HG02870 (cell line): ENCODE measurements at regions not wholly inside any gene's neighbourhood (a gene's known extent, or its start where the extent isn't known, plus 50 kb on each side); places are given as distances from the start of the nearest gene placed in this dataset.
"Not testable (repeated sequence)": the region's sequence is repeated elsewhere in the genome, so short reads cannot be mapped to it uniquely, and the experiment has no call there.

Experiments
- ATAC-seq: cut with Tn5 transposase; IDR thresholded peaks from one replicate; pipeline ENCODE4 v1.9.1; 2021; ENCODE audit warnings: mild to moderate bottlenecking, moderate library complexity; ENCODE audit not compliant: unreplicated experiment

DNA sequence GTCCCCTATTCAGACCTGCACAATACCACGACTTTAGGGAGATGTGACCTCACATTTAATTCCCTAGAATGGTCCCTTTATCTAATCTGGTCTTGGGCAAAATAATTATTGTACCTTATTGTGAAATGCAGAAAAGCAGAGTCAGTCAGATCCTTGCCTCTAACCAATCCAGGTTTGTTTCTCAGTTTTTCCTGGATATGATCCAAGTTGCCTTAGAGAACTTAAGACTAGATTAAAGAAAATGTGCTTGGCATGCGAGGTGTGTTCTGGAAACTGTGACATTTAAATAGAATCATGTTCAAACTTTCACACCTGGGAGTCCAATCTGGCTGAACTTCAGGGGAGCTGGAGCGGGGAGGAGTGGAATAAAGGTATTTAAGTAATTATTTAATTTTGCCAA, 696.2 kb downstream of the DNAH5 start:
- no peak for ATAC-seq

DNA sequence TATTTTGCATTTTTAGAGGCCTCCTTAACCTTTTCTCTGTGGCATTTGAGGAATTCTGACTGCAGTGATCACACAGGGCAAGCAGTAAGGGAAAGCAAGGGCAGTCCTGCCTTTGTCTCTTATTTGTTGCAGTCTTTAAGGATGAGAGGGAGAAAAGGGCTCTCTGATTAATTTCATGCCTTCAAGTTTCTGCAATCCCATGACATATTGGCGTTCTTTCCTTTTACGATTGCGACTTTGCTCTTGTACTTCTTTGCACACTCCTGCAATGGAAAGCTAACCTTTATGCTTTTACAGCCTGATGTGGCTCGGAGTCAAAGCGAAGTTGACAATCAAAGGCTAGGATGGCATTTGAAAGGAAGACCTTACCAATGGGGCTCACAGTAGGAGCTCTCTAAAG, 698.4 kb downstream of the DNAH5 start:
- no peak for ATAC-seq

GRCh38 chr5:13244151-13244550, 700.3 kb downstream of the DNAH5 start:
- no peak for ATAC-seq

DNA sequence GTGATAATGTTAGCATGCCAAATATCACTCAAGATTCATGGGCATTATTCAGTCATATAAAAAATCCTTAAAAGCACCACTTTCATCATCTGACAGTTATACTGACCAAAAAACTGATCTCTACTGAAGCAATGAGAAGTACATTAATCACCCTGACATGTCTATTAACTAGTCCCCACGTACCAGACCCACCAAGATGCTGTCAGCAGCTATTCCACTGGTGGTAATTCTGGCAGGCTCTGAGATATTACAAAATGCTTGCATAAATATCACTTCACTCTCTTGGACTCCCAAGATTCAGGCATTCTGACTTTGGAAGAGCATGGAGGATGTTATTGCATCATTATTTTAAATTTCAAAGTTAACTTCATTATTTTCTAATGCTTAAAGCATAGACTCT, 717.0 kb downstream of the DNAH5 start:
- ATAC-seq = no peak

GRCh38 chr5:13218518-13218917, 726.0 kb downstream of the DNAH5 start:
- ATAC-seq = no peak

DNA sequence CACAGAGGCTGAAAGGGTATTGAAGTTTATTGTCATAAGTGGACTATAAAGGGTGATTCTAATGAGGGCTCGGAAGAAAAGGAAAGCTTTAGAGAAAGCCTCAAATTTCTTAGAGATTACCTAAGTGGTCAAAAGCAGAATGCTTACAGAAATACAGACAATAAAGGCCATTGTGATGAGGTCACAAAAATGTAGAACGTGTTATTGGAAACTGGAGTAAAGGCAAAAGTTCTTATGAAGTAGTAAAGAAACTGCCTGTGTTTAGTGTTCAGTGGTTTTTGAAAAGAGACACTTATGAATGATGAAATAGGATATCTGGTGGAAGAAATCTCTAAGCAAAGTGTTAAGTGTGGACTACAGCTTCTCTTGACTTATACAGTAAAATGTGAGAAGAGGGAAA, 726.9 kb downstream of the DNAH5 start:
- ATAC-seq = no peak

- ATAC-seq = no peak
Observed at GRCh38 chr5:13215806-13216205, 728.7 kb downstream of the DNAH5 start.

DNA sequence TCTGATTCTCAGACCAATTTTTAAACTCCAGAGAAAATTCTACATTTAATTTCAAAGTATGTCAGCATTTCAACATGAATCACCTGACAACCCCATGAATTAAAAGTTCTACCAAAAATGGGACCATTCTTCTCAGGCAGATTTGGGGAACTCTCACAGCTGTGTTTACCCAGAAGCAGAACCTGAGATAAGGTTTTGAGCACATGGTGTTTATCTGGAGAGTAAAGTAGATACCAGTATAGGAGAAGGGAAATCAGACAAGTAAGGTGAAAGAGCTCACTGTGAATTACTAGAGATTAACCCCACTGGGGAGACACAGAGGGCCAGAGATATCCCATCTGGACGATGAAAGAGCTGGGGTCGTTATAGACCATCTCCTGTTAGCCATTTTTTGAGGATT, 729.1 kb downstream of the DNAH5 start:
- ATAC-seq = no peak

GRCh38 chr5:13214182-13214581, 730.3 kb downstream of the DNAH5 start:
- no peak for ATAC-seq

GRCh38 chr5:13212886-13213285, 731.6 kb downstream of the DNAH5 start:
- no peak for ATAC-seq

GRCh38 chr5:13211064-13211463, 733.4 kb downstream of the DNAH5 start:
- no peak for ATAC-seq

DNA sequence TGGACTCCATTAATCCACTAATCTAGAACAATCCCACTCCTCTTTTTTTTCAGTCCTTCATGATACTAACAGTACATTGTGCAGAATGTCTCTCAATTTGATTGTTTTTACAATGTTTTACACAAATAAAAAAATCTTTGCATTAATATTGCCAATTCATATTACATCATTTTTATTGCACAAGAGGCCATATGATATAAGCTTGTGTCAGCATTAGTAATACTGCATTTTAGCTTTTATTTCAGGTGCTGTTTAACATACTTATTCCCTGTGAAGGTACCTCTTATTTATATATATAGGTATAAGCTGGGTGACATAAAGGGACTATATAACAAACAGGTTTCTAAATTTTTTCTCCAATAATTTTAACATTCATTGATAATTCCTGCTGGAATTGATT, 737.4 kb downstream of the DNAH5 start:
- no peak for ATAC-seq

DNA sequence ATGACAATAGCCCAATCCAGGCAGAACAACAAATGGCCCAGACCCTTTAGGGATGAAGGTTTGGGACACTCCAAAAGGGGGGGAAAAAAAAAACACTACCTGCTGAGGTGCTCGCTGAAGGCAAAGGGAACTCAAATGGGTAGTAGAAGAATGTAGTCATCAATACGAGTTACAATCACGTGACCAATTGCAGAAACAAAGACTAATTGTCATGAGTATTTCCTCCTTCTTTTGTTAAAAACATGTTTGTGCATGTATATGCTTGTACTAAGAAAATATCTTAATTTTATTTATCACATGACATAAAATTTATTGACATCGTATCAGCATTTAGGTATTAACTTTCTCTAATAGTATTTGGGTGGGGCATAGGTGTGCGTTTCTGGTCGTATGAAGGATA, 743.5 kb downstream of the DNAH5 start:
- ATAC-seq = no peak

DNA sequence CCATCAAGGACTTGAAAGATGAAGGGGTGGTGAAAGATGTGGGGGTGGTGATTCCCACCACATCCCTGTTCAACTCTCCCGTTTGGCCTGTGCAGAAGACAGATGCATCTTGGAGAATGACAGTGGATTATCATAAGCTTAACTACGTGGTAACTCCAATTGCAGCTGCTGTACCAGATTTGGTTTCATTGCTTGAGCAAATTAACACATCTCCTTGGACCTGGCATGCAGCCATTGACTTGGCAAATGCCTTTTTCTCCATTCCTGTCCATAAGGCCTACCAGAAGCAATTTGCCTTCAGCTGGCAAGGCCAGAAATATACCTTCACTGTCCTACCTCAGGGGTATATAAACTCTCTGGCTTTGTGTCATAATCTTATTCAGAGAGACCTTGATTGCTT, 746.3 kb downstream of the DNAH5 start:
- ATAC-seq = not testable (repeated sequence)

DNA sequence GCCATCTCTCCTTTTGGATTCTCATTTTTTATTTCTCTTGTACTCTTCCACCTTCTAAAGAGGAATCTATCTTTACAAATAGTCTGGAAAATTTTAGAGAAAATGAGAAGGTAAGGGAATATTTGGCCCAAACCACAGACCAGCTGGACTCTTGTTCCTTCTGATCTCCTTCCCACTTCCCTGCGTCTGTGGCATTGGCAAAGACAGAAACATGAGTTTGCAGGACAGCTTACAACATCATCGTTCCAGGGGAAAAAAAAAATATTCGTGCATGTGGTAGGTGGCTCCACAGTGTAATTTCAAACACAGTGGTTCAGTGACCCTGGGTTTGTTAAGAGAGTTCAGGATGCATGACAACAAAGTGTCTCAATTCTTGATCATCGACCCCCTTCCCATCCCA, 755.0 kb downstream of the DNAH5 start:
- ATAC-seq = no peak

GRCh38 chr5:13188371-13188770, 756.1 kb downstream of the DNAH5 start:
- no peak for ATAC-seq

- ATAC-seq = no peak
Observed at GRCh38 chr5:13187186-13187585, 757.3 kb downstream of the DNAH5 start.

- ATAC-seq = no peak
Observed at GRCh38 chr5:13186177-13186576, 758.3 kb downstream of the DNAH5 start.

GRCh38 chr5:13179407-13180087, 764.9 kb downstream of the DNAH5 start:
- no peak for ATAC-seq

DNA sequence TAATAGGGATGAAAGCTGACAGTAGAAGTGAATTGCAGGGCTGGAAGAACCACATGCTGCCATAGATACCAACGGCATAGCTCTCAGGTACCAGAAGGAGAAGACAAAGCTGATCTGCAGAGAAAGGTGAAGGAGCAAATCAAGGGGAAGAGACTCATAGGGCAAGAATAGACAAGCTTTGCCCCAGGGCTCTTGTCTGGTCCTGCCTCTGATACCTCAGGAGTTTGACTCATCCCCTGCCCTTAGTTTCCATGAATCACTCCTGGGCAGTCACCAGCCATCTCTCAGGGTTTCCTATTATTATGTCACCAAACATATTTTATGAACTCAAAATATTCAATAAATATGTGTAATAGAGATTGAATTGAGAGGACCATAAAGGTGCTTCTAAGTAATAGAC, 800.9 kb downstream of the DNAH5 start:
- ATAC-seq = no peak

DNA sequence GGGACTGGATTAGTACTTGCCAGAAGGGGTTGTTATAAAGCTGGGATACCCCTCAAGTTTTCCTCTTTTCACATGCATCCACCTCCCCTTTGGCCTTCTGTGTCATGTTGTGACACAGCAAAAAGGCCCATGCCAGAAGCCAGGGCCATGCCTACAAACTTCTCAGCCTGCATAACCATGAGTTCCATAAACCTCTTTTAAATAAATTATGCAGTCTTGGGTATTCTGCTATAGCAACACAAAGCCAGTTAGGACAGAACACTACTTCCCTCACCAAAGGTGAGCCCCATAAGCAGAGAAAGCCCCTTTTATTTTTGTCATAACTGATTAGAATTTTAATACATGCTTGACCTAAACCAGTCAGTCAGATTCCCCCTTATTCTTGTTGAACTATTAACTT, 801.3 kb downstream of the DNAH5 start:
- ATAC-seq = no peak

DNA sequence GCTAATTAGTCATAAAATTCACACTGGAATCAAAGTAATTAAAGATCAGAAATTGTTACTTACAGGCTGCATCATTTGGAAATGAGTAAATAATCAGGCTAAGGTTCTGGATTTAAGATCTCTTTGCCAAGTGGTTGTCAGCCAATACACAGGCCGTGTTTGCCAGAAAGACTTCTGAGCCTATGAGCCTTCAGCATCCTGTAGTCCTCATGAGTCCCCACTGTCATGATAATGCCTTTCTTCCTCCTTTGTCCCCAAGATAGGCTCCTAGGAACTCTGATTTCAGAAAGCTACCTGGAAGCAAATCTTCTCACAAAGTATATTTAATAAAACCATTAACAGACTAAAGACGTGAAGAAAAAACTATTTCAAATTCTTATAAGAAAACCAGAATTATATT, 810.5 kb downstream of the DNAH5 start:
- ATAC-seq = no peak

GRCh38 chr5:13115476-13115875, 829.0 kb downstream of the DNAH5 start:
- ATAC-seq = no peak
